Brain microvascular endothelial cell (primary cell): ENCODE measurements at regions not wholly inside any gene's neighbourhood (a gene's known extent, or its start where the extent isn't known, plus 50 kb on each side); places are given as distances from the start of the nearest gene placed in this dataset.

Experiments used
- DNase-seq: peaks from one replicate; pipeline ENCODE4 v3.0.0-alpha.2; 2020
- H3K27ac ChIP-seq: fragments of 250-450 bp; sonication (Bioruptor Pico); 2 replicates; pipeline ENCODE4 v1.5.1; 2020; ENCODE audit warnings: mild to moderate bottlenecking, moderate library complexity
- H3K27me3 ChIP-seq: fragments of 250-450 bp; sonication (Bioruptor Pico); replicated peaks from 2 replicates; pipeline ENCODE4 v1.5.1; 2020; ENCODE audit warnings: mild to moderate bottlenecking
- H3K36me3 ChIP-seq: fragments of 250-450 bp; sonication (Bioruptor Pico); replicated peaks from 2 replicates; pipeline ENCODE4 v1.5.1; 2020; ENCODE audit warnings: mild to moderate bottlenecking
- H3K4me3 ChIP-seq: 2 replicates; pipeline ENCODE4 v1.5.1; 2011; ENCODE audit warnings: low read depth, mild to moderate bottlenecking, control low read depth, low read length, moderate library complexity
- CTCF ChIP-seq: IDR thresholded peaks from 2 replicates; pipeline ENCODE4 v1.5.1; 2011; ENCODE audit warnings: low read depth, mild to moderate bottlenecking, moderate library complexity, low read length, control low read depth, inconsistent platforms; ENCODE audit errors: missing control alignments
- in situ Hi-C: cut with HindIII; loops from 2 replicates; pipeline ENCODE4 v1.10.0; 2017; ENCODE audit warnings: low sequenced_read_pairs, low pct_ligation_motif_present

GRCh38 chr2:88281302-88282217 lies 111.4 kb downstream of the THNSL2 start:
- peaks cover 2% of the 10 kb centered on the region for H3K27me3 ChIP-seq
- no peak overlapping the region for H3K4me3 ChIP-seq
- H3K27ac ChIP-seq = no peak overlapping the region
- no peak for DNase-seq
- TF ChIP-seq CTCF = no peak
- H3K36me3 ChIP-seq = no peaks in the 10 kb centered on the region
- in situ Hi-C loops = no loop called here

GRCh38 chr2:88269836-88270235 lies 99.7 kb downstream of the THNSL2 start:
- in situ Hi-C loops = no loop called here
- Histone ChIP-seq H3K36me3 (no peaks in the 10 kb centered on the region), H3K27me3 (no peaks in the 10 kb centered on the region), H3K4me3 (no peak overlapping the region), H3K27ac (no peak overlapping the region)
- no peak for TF ChIP-seq CTCF
- DNase-seq = no peak

- Histone ChIP-seq H3K4me3 (no peak overlapping the region), H3K36me3 (no peaks in the 10 kb centered on the region), H3K27me3 (no peaks in the 10 kb centered on the region), H3K27ac (no peak overlapping the region)
- TF ChIP-seq CTCF = no peak
- in situ Hi-C loops = no loop called here
- peak; percentile 25 for DNase-seq
Observed at GRCh38 chr2:88265352-88266303, 95.5 kb downstream of the THNSL2 start.

GRCh38 chr2:88263861-88264260 lies 93.7 kb downstream of the THNSL2 start:
- in situ Hi-C loops = no loop called here
- Histone ChIP-seq H3K4me3 (no peak overlapping the region), H3K27ac (no peak overlapping the region), H3K36me3 (no peaks in the 10 kb centered on the region), H3K27me3 (no peaks in the 10 kb centered on the region)
- DNase-seq = no peak
- TF ChIP-seq CTCF = no peak

- Histone ChIP-seq H3K27me3 (no peaks in the 10 kb centered on the region), H3K36me3 (no peaks in the 10 kb centered on the region), H3K4me3 (no peak overlapping the region), H3K27ac (no peak overlapping the region)
- DNase-seq = no peak
- TF ChIP-seq CTCF = no peak
- in situ Hi-C loops = no loop called here
Observed at GRCh38 chr2:88261725-88262124, 91.6 kb downstream of the THNSL2 start.
